GM12873 (cell line): ENCODE measurements at regions not wholly inside any gene's neighbourhood (a gene's known extent, or its start where the extent isn't known, plus 50 kb on each side); places are given as distances from the start of the nearest gene placed in this dataset.

ENCODE experiments used
- CTCF ChIP-seq: IDR thresholded peaks from 2 replicates; pipeline ENCODE4 v1.5.1; 2012; ENCODE audit warnings: low read depth, mild to moderate bottlenecking, moderate library complexity, low read length, control low read depth; ENCODE audit not compliant: insufficient read depth; ENCODE audit errors: missing control alignments

- TF ChIP-seq CTCF: no peak
Measured at GRCh38 chr16:7278636-7279035, 54.0 kb upstream of the RBFOX1 start.

GRCh38 chr16:7272567-7273158, 60.0 kb upstream of the RBFOX1 start:
- no peak for TF ChIP-seq CTCF

GRCh38 chr16:7271486-7271885, 61.2 kb upstream of the RBFOX1 start:
- TF ChIP-seq CTCF: no peak

- no peak for TF ChIP-seq CTCF
Measured at GRCh38 chr16:7270823-7271222, 61.8 kb upstream of the RBFOX1 start.

GRCh38 chr16:7270006-7270405, 62.6 kb upstream of the RBFOX1 start:
- no peak for TF ChIP-seq CTCF

GRCh38 chr16:7268182-7268581, 64.5 kb upstream of the RBFOX1 start:
- peak; percentile 63 for TF ChIP-seq CTCF

GRCh38 chr16:7257016-7257415, 75.6 kb upstream of the RBFOX1 start:
- no peak for TF ChIP-seq CTCF
